ENCODE measurements at regions not wholly inside any gene's neighbourhood (a gene's known extent, or its start where the extent isn't known, plus 50 kb on each side); places are given as distances from the start of the nearest gene placed in this dataset.

DNA sequence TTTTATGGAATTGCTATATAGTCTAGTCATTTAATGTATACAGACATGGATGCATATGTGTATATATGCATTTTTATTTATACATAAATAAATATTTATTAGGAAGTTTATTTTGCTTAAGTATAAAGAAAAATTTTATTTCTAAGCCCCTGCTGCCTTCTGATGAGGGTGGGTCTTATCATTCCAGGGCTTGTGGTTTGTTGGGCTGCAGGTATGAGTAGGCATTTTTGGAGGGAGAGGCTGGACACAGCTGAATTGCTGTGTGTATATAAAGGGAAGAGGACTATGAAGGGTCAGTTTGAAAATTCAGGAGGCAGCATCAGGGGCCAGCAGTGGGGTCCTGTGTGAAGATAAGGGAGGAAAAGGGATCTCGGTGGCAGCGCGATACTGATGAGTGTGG is 189.4 kb downstream of the TMEM182 start:
- no peak for DNase-seq (ENCODE audit: low read depth)

DNA sequence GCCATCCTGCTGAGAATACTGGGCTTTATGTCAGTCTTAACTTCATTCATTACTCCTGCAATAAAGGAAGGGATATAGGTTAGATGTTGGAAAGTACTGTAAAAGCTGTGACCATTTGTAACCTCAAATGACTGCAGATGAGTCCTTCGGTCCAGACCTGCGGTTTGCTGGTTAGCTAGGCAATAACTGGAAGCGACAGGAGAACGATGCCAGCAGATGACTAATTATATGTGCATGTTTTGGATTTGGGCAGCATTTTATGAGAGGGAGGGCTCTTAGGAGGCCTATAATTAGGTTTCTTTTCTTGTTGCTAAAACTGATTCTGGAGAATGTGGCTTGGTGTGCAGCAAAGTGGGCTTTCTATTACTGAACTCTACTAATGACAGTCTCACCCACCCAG is 205.6 kb downstream of the TMEM182 start:
- DNase-seq (ENCODE audit: low read depth), result peak; percentile 85

DNA sequence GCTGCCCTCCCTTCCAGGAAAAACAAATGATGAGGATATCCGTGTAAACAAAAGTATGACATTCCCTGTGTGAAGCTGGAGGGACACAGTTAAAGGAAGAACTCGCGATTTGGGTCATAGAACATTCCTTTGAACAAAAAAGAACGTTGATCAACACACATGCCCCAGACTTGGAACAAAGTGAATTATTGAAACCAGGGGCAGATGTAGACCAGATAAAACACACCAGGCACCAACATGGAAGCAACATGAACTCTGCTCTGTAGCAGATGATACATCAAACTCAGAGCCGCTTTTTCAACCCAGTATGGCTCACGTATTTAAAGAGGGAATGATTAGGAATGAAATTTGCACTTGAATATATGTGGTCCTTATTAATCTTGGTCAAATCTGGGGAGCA is 206.5 kb downstream of the TMEM182 start:
- DNase-seq (ENCODE audit: low read depth), result no peak

DNA sequence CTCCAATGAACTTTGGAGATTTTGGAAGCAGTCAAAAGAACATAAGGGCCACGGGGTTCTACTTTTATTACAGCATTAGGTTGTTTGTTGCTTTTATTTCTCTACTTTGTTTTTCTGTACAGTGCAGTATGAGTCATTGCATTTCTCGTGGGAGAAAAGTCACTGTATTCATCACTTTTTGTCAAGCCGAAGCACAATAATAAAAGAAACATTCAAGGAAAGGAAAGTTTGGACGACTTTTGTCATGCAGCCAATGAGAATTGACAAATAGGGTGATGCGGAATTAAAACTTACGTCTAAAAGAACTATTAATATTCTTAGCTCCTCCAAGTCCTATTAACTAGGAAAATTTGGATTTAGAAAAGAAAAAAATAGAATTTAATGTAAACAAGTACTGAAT is 209.9 kb downstream of the TMEM182 start:
- DNase-seq (ENCODE audit: low read depth), result no peak

DNA sequence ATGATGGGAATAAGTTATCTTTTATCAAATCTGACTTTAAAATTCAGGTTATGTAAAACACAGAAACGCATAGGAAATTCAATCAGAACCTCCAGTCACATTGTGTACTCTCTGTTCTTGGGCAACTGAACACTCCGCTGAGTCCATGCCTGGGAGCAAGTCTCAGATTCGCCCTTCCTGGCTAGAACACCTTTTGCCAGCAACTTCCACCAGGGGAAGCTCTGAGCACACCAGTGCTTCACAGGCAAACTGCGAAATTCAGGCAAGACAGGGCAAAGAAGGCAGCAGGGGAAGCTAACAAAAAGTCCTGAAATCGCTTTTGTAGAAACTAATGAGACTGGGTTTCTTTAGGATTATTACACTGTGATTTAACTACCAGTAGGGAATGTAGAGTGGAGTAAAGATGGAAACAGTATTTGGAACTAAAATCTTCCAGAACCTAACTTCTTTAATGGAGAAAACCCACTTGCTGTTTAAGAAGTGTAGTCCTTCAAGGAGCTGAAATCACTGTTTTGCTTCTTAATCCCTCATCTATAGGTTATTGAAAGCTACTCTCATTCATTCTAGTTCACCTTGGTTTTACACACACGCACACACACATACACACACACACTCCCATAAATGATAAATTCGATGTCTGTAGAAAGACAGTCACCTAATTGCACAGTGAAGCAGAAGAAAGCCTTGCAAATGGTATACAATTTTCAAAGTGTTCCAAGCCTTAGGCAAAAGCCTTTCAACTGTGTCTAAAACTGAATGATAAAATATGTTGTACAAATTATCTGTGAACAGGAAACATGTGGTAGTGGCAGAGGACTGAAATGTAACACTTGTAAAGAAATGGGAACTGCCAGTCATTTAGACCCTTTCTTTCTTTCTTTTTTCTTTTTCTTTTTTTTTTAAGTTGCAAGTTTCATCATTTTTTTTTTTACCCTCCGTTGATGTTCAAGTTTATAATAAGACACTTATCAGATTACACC is 214.5 kb downstream of the TMEM182 start:
- DNase-seq (ENCODE audit: low read depth), result peak; percentile 70

DNA sequence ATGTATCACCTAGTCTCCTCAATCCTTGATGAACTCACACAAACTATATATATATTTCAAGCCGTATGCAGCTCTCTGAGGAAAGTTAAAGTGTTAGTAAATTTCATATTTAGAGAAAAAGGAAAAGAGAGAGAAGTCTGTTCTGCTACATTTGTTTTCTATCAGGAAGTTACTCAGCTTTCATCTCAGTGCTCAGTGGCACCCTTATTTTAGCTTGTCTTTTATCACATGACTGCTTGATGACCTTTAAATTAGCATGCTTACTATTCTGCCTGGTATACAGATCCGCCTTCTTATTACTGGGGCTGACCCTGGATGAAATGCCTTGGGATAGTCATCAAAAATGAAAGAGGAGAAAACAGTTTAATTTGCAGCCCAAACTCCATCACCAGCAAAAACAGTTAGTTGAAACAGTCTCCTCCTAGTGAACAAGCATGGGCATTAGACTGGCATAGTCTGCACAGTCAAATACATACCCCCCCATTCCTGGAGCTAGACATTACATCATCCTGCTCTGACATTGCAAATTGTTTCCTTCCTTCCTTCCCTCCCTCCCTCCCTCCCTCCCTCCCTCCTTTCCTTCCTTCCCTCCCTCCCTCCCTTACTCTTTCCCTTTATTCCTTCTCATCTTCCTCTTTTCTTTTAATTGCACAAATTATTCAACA is 215.7 kb downstream of the TMEM182 start:
- DNase-seq (ENCODE audit: low read depth), result no peak

DNA sequence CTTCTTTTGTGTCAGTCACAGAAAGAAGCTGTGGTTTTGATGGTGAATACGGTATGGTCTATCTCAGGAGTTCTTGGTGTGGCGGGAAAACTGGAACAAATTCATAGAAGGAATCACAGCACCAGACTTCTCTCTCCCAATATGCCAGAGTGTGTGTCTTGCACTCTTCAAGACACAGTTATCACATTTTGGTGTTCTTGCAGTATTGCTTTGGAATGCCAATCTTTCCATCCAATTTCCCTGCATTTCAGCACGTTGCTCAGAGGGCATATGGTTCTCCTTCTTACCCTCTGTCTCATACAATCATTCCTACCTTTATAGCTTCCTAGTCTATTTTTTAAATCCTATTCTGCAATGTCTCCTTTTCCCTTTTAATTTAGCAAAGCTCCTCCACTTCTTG is 216.3 kb downstream of the TMEM182 start:
- no peak for DNase-seq (ENCODE audit: low read depth)

DNA sequence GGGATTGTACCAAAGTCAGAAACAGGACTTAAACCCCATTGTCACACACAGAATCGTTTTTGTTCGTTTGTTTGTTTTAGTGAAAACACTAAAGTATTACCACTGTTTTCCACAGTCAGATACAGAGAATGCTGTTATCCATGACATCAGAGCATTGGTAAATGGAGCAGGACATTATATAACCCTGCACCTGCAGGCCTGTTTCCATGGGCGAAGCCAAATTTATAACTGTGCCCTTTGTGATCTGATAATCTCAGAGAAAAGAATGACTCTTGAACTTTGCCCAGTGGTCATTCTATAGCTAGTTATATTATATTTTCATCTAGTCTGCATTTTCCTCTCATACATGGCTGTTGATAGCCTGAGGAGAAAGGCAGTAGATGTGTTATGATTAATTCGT is 217.6 kb downstream of the TMEM182 start:
- DNase-seq (ENCODE audit: low read depth), result no peak

DNA sequence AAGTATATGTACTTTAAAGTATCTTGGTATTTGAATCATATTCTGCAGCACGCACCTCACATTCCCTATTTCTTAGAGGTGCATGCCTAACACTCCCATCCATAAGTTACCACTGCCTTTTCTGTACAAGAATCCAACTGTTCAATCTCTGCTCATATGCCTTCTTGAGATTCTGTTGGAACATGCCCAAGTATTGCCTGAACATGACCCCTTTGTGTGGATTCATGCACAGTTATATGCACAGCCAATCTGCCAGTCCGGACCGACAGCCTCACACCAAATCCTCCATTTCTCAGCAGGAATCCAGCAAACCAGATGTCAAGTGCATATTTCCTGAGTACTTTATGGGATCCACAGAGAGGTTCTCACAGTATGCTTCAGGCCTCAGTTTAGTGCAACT is 222.0 kb downstream of the TMEM182 start:
- DNase-seq (ENCODE audit: low read depth), result no peak

DNA sequence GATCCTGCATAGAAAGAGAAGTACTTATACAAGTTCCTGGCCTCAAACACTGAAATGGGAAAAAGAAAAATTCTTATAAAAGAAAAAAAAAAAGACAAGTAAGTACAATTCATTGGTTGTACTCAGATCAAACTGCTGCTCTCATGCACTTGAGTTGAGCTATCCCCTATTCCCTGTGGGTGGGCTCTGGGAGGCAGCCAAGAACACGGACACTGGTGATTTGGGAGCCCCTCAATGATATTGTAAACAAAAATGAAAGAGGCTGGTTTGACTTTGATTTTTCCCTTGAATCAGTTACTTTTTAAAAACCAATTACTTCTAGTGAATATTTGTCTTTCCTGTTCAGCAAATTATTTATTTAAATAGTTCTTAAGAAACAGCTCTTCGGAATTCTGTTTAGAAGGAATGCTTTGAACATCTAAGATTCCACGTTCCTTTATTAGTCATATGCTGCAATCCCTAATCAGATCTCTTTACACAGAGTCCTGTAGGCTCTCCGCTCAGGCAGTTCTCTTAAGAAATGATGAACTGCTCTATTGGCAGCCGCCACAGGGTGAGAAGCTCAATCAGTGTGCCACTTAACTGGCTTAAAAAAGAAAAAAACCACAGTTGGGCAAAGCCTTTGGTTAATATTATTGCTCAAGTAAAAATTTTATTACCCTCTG is 225.1 kb downstream of the TMEM182 start:
- DNase-seq (ENCODE audit: low read depth), result no peak

DNA sequence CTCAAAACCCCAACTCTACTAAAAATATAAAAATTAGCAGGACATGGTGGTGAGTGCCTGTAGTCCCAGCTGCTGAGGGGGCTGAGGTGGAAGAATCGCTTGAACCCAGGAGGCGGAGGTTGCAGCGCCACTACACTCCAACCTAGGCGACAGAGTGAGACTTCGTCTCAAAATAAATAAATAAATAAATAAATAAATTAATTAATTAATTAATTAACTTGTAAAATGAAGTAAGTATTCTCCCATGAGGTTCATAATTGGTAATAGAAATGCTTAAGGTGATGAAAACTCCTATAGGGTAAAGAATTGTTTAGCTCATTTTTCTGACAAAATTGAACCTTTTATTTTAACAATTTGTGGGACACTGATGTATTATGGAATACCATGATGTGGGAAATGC is 230.8 kb downstream of the TMEM182 start:
- no peak for DNase-seq (ENCODE audit: low read depth)

DNA sequence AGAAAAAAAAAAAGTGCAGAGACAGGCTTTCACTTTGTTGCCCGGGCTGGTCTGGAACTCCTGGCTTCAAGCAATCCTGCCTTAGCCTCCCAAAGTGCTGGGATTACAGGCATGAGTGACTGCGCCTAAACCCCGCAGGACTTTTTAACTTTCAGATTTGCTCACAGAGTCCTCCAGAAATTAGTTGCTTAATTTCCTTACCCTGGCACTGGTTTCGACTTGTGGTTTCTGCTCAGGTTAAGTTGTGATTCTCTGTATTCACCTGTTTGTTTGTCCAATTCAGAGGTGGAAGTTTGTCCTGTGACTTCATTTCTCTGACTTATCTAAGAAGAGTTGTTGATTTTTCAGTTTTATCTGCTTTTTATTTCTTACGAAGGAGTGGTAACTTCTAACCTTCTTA is 238.1 kb downstream of the TMEM182 start:
- no peak for DNase-seq (ENCODE audit: low read depth)

DNA sequence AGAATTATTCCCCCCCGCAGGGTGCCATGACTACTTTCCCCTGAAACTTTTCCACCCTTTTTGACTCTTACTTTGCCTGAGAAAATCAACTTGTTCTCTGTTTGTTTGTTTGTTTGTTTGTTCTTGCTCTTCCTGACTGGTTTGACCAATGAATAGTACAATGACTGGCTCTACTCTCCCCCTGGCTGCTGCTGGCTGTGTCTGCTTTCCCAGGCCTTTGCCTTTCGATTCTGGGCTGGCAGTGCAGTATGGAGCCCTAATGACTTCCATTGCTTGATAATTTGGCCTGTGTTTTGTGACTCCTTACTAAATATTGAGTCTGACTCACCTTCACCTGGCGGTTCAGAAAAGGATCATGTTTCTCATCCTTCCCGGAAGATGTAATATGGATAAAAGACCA is 241.1 kb downstream of the TMEM182 start:
- DNase-seq (ENCODE audit: low read depth), result no peak

DNA sequence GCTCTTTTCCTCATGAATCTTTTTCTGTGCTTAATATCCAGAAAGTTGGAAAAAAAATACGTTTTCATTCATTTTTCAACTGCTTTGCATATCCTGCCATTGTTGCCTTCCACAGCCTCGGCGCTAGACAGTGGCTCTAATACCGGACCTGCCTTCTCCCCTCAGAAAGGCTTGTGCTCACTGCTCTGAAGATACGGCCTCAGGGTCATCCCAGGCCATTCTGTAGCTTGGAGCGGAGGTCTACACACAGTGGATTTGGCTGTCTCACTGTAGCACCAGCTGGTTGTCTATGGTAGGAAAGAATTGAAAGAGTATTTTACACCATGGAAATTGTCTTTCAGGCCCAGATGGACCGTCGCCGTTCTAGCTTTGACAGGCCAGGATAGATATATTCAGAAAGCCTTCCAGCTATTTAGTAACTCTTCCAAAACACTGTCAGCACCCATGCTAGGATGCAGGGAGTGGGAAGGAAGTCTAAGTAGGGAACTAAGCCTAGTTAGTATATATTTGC is 242.0 kb downstream of the TMEM182 start:
- no peak for DNase-seq (ENCODE audit: low read depth)

DNA sequence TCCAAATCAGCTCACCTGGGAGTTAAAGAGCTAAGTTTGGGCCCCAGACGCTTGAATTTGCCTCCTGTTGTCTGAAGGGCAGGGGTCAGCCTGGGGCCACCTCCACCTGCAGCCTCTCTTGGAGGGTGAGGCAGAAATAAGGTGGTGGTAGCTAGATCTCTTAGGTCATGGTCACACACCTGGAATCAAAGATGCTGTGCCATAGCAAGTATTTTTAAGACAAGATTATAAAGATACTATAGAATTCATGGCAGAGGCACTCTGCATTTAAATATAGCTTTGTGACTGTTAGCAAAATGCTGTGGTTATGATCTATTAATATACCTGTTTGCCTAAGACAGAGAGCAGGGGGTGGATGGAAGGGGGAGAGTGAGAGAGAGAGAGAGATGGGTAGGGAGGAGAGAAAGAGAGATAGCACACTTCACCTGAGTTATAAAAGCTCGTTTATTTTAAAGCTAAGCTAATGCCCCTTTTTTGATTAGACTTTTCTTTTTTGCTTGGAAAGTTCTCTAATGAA is 242.7 kb downstream of the TMEM182 start:
- DNase-seq (ENCODE audit: low read depth), result no peak

DNA sequence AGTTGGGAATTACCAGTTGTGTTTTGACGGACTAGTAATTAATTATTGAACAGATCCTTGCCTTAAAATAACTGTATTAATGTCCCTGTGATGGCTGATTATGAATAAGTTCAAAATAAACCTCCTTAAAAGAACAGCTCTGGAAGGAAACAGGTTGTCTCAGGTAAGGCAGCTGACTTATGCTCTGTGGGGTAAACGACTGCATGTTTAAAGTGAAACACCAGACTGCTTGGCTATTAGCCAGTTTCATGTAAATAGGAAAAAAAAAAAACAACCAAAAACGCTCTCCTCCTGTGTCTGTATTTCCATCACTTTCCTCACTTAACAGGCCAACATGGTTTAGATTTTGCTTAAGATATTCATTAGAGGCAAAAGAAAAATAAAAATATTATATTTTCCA is 243.6 kb downstream of the TMEM182 start:
- DNase-seq (ENCODE audit: low read depth), result no peak

DNA sequence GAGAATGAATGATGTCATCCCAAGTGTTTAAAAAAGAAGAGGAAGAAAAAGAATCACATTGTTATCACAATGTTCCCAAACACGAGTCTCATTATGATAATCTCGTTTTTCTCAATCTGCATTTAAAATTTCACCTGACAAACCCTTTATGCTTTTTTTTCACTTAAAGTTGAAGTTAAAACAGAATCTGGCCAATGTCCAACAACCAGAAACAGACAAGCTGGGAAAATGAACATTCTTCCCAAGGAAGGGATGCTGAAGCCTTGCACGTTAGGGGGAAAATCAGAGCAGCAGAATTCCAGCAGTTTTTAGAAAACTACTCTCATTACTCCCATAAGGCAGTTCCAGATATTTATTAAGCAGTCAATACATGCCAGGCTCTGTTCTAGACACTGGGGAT is 245.3 kb downstream of the TMEM182 start:
- no peak for DNase-seq (ENCODE audit: low read depth)

DNA sequence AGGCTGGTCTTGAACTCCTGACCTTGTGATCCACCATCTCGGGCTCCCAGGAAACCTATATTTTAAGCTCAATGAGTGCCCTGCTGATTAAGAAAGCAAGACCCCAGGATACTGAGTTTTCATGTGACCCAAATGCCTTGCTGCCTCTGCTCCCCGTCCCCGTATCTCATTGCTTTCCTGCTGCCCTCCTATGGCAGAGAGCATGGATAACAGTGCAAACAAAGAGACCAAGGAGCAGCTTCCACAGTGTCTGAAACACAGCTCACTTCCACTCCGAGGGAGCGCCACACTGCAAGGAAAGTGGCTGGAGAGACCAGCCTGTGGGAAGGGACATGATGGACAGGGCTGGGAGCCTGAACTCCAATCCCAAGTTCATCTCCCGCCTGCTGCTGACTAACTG is 246.8 kb downstream of the TMEM182 start:
- peak; percentile 12 for DNase-seq (ENCODE audit: low read depth)

DNA sequence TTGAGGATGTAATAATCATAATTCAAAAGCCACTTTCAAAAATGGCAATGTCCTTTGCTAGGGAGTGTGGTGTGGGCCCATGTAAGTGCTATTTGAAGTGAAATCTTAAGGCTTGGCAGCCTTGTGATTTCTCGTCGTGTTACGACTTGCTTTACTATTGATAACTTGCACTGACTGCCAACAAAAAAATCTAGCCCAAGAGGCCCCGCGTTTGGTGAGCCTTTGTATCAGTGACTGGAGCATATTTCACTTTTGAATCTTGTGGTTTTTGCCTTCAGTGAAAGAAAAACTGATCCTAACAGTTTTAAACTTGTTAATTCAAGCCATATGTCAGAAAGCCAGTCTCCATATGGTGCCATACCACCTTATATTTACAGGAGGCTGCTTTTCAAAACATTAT is 248.0 kb downstream of the TMEM182 start:
- DNase-seq (ENCODE audit: low read depth), result no peak

DNA sequence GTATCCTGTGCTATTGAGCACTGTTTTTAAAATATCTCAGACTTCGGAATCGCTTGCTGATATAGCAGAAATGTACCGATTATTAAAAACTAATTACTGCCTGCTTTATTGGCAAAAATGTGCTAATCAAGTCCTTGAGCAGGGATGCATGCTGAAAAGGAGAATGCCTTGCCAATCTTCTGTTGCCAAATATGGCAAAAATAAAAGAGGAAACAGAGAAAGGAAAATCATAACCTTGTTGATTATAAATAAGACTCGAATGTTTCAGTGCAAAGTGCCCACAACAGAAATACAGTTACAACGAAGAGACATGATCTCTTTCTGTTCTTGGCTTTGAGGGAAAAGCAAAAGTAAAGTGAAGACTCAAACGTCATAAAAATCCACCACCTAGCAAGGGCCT is 248.5 kb downstream of the TMEM182 start:
- no peak for DNase-seq (ENCODE audit: low read depth)

DNA sequence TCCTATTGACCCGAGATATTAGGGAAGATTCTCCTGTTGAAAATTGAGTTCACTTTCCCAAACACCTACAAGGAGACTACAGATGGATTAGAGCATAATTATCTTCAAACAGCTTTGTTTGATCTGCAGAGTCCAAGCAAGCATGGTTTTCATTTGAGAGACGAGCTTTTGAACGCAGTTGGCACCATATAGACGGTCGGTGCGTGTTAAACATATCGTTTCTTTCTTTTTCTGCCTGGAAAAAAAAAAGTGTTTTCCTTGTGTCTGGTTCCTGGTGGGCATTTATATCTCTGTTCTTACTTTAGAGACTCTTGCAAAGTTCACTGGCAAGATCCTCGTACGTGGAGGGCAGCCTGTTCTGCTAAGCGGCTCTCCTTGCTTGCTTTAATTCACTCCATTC is 248.9 kb downstream of the TMEM182 start:
- no peak for DNase-seq (ENCODE audit: low read depth)

DNA sequence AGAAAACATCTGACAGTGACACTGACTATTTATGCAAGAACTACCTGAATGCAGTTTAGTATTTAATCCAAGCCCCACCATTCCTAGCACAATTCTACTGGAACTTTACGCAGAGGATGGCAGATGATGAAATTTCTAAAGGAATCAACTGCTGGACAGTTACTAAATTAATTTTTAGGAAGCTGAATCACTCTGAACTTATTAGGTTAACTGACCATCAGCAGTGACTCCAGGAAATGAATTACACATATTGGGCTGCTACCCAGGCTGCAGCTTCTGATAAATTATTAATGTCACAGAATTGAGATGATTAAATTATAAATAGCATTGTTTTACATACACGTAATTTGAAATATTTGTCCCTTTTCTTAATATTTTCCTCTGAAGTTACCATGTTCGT is 250.8 kb downstream of the TMEM182 start:
- no peak for DNase-seq (ENCODE audit: low read depth)

Measured in Daoy (cell line).